ENCODE measurements at regions not wholly inside any gene's neighbourhood (a gene's known extent, or its start where the extent isn't known, plus 50 kb on each side); places are given as distances from the start of the nearest gene placed in this dataset.

DNA sequence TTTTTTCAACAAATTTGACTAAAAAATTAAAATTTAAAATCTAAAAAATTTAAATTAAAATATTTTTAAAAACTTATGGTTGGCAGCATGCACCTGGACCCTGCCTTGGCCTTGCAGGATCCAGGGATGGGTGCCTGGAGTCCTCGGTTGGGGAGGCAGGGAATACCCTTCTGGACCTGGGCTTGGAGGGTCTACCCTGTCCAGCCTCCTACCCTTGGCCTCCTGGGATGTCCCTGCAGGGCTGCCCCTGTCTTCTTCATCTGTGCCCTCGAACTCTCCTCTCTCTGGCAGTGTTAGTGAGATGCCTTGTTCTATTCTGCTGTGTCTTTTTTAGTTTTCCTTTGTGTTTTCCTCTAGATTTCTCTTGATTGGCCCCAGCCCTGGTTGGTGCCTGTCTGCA, 68.9 kb upstream of the HAAO start:
- Histone ChIP-seq H3K4me3 (no peak overlapping the region), H3K27ac (no peak overlapping the region)
- TF ChIP-seq, protein P1, sequence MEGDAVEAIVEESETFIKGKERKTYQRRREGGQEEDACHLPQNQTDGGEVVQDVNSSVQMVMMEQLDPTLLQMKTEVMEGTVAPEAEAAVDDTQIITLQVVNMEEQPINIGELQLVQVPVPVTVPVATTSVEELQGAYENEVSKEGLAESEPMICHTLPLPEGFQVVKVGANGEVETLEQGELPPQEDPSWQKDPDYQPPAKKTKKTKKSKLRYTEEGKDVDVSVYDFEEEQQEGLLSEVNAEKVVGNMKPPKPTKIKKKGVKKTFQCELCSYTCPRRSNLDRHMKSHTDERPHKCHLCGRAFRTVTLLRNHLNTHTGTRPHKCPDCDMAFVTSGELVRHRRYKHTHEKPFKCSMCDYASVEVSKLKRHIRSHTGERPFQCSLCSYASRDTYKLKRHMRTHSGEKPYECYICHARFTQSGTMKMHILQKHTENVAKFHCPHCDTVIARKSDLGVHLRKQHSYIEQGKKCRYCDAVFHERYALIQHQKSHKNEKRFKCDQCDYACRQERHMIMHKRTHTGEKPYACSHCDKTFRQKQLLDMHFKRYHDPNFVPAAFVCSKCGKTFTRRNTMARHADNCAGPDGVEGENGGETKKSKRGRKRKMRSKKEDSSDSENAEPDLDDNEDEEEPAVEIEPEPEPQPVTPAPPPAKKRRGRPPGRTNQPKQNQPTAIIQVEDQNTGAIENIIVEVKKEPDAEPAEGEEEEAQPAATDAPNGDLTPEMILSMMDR (IDR thresholded peaks at IDR 0.05), result no peak
- no peak for DNase-seq (ENCODE audit: low spot score)

DNA sequence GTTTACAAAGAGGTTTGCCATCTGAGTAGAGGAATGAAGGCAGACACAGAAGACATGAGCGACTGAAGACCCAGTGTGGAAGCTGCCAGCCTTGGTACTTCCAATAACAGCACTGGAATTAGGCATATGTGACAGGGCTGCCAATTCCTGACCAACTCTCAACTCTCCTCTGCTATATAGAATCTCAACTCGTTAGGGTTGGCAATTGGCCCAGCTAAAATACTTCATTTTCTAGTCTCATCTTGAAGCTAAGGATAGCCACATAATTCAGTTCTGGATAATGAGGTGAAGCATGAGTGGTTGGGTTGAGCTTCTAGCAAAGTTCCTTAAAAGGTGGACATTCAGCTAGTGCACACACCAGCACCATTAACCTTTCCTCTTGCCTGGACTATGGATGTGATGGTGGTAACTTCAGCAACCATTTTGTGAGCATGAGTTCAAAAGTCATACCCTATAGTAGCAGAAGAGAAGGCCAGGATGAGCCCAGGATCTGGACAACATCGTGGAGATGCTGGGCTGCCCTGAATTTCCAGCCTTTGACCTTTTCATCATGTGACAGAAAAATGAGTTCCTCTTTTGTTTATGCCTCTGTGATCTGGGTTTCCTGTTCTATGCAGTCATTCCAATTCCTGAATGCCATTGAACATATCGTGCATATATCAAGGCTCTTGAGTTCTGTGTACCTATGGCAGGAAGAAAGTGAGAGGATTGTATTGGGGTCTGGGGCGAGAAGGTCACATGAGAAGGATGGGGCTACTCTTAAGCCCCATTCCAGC, 68.1 kb upstream of the HAAO start:
- no peak overlapping the region for H3K27ac ChIP-seq
- no peak for DNase-seq (ENCODE audit: low spot score)
- no peak overlapping the region for H3K4me3 ChIP-seq

DNA sequence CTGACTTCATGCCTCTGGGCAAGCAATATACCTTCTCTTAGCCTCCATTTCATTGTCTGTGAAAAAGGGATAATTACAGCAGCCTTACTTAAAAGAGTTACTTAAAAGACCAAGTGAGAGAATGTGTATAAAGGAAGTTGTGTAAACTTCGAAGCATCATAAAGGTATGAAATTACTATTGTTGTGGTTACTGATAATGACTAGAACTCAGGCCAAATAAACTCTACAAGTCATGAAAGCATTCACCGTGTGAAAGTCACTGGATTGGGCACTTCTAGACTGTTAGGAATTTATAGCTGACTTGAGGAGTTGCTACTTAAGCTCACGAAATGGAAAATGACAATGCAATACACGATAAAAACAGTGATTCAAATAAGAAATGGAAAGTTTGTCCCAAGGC, 67.4 kb upstream of the HAAO start:
- no peak overlapping the region for H3K4me3 ChIP-seq
- DNase-seq (ENCODE audit: low spot score), result no peak
- TF ChIP-seq, protein P1 (IDR thresholded peaks at IDR 0.05), result no peak
- H3K27ac ChIP-seq, result no peak overlapping the region

More for the DNA sequence above, 68.1 kb upstream of the HAAO start:
- TF ChIP-seq, protein P1 (IDR thresholded peaks at IDR 0.05), result no peak

DNA sequence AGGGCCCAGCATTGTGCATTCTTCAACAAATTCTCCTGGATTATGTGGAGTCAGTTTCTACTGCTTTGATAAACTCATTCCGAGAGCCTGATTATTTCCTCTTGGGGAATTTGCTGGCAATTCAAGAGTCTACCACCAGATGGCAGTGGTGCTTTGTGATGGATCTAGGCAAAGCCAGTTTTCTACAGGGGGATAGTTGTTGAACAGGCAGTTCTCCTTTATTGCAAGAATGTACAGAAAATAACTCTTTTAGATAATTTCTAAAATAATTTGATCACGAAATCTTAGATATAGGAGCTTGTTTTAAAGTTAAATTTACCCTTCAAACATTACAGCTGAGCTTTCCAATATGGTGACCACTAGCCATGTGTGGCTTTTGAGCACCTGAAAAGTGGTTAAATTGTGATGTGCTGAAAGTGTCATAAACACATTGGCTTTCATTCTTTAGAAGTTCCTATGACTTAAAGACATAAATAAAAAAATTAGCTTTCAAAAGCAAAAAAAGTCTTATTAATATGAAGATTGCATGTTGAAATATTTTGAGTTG, 66.7 kb upstream of the HAAO start:
- Histone ChIP-seq H3K4me3 (no peak overlapping the region), H3K27ac (no peak overlapping the region)
- TF ChIP-seq, protein P1 (IDR thresholded peaks at IDR 0.05), result peak; percentile 83
- DNase-seq (ENCODE audit: low spot score), result no peak

DNA sequence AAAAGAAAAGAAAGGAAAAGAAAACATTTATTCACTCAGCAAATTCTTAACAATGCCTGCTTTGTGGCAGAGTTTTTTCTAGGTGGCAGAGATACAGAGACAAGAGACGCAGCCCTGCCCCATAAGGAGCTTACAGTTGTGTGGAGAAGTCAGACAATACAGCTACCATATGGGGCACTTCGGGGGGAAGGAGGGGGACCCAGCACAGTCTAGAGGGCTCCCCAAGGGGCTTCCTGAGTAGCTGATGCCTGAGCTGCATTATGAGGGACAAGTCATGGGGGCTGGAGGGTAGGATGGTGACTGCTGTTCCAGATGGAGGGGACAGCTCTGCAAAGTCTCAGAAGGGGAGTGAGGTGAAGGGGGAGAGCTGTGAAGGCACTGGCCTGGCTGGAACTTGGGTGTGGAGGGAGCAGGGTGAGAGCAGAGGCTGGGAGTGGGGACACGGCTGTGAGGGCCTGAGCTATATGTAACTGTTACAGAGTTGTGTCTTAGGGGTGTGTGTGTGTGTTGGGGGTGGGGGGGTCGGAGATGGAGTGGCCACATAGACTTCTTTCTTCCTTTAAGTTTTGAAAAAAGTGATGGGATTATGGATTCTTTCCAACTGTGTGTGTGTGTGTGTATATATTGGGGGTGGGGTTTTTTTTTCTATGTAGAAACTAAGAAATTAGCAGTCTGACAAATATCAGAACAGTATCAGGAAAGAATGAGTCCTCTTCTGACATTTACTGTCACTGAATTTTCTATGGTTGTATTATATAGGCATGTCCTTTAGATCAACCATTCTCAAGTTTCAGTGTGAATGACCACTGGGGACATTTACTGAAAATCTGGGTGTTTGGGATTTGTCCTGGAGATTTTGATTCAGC, 66.0 kb upstream of the HAAO start:
- TF ChIP-seq, protein P1 (IDR thresholded peaks at IDR 0.05), result no peak
- Histone ChIP-seq H3K4me3 (no peak overlapping the region), H3K27ac (no peak overlapping the region)
- no peak for DNase-seq (ENCODE audit: low spot score)

DNA sequence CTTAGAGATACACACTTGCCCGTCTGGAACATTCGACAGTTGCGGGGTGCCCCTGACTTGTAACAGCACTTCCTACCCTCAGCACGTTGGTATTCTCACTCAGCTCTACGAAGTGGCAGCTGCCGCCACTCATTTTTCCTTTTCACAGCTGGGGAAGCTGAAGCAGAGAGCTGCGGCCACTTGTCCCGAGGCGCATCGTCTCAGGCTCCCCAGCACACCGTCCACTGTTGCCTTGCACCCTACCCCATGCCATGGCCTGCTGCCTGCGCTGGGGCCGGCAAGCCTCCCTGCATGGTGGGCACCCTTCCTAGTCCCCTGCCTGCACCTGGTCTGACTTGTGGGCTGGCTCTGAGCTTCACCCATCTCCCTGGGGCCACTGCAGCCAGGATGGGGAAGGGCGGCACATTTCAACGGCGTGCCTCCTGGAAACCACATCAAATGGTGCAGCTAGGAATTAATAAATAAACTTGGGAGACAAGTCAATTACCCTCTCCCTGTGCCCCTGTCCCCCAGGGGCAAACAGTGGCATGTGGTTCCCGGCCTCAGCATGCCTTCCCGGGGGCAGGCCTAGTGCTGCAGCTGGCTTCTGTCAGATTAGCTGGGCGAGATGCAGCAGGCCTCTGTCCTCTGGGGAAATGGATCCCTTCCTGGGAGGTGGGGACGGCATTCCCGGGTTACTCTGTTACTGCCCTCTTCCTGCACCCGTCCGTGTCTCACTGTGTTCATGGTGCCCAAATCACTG, 64.7 kb upstream of the HAAO start:
- DNase-seq (ENCODE audit: low spot score), result no peak
- no peak overlapping the region for H3K27ac ChIP-seq
- TF ChIP-seq, protein P1 (IDR thresholded peaks at IDR 0.05), result no peak
- no peak overlapping the region for H3K4me3 ChIP-seq

Data from coronary artery (tissue), 2 donors.